Caki2 (cell line): ENCODE measurements at regions not wholly inside any gene's neighbourhood (a gene's known extent, or its start where the extent isn't known, plus 50 kb on each side); places are given as distances from the start of the nearest gene placed in this dataset.
A peak's percentile ranks its signal among the peaks of the same experiment; 100 is the strongest.
"Not testable (repeated sequence)": the region's sequence is repeated elsewhere in the genome, so short reads cannot be mapped to it uniquely, and the experiment has no call there.

Experiments
- DNase-seq: peaks from one replicate; pipeline ENCODE4 v3.0.0-alpha.2; 2015; ENCODE audit warnings: low read depth
- in situ Hi-C: cut with HindIII; loops from 2 replicates; pipeline ENCODE4 v1.10.0; 2016; ENCODE audit warnings: low sequenced_read_pairs, low pct_unique_long_range_greater_than_20kb, mixed read lengths

DNA sequence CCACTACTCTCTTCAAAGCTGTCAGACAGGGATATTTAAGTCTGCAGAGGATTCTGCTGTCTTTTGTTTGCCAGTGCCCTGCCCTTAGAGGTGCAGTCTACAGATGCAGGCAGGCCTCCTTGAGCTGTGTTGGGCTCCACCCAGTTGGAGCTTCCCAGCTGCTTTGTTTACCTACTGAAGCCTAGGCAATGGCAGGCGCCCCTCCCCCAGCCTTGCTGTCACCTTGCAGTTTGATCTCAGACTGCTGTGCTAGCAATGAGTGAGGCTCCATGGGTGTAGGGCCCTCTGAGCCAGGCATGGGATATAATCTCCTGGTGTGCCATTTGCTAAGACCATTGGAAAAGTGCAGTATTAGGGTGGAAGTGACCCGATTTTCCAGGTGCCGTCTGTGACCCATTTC, 151.3 kb upstream of the CCZ1B start:
- in situ Hi-C loops, DNase-seq: not testable (repeated sequence)

DNA sequence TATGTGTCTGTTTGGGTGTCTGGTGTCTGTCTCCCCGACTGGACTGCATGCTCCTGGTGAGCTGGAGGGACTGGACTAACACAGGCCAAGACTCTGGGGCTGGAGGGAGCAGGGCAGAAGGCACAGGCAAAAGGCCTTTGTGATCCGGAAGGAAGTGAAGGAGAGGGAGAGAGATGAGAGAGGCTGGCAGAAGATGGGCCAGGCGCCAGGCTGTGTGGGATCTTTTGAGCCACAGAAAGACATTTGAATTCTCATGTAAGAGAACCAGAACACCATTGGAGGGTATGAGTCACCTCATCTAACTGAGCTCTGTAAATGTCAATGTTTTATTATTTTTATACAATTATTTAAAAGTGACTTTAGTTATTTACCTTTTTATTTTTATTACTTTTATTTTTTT, 152.3 kb upstream of the CCZ1B start:
- DNase-seq, in situ Hi-C loops: not testable (repeated sequence)

DNA sequence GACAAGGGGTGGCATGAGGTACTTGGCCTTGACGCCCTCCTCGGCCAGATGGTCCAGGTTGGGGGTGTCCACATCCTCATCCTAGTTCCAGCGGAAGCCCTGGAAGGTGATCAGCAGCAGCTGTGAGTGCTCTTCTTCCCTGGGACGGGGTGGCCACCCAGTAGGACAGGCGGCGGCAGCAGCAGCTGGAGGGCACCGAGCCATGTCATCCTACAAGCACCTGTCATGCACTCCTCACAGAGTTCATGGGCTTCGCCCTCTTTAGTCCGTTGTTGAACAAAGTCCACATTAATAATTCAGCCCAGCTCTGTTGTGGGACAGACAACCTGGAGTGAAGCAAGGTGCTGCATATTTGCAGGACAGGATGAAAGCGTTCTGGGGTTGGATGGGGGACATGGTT, 153.4 kb upstream of the CCZ1B start:
- DNase-seq, in situ Hi-C loops: not testable (repeated sequence)

DNA sequence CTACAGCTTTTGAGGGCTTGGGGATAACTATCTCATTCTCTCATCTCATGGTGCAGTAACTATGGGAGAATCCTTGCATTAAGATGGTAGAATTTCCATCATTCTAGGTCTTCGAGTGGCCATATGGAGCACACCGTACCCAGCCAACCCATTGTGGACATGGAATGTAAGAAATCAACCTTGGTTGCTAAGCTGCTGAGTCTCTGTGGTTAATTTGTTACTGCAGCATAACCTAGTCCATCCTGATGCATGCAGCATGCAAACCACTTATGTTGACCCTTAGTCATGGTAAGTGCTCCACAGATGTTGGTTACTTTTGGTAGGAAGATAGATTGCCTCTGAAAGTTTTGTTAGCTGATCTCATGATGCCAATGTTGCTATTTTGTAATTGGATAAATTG, 156.3 kb upstream of the CCZ1B start:
- in situ Hi-C loops, DNase-seq: not testable (repeated sequence)

DNA sequence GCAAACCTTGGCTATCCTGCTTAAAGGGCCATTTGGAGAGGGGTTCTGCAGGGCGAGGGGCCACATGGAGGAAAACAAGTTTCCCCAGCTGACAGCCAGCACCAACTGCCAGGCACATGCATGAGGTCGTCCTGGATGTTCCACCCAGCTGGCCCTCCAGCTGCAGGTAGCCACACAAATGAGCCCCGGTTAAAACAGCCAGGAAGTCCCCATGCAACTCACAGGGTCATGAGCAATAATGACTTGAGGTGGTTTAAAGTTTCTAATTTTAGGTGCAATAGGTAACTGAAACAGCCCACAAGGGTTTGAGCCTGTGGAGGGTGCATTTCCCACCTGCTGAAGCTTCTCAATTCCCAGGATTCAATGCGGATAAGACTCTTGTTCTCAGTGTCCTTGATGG, 160.8 kb upstream of the CCZ1B start:
- in situ Hi-C loops, DNase-seq: not testable (repeated sequence)

DNA sequence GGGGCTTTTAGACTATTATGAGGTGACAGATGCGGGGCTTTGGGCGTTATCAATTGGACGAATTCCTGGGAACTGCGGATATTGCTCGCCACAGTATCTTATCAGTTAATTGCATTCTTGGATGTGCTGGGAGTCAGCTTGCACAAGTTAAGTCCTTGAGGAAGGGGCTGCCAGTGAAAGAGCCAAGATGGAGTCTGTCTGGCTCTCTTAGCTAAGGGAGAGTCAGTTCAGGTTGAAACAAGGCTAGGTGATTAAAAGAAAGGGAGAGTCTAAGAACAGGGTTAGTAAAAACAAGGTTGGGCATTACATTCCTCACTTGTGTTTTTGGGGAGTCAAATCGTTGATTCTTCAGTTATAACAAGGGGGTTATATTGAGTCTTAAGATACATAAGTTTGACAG, 162.5 kb upstream of the CCZ1B start:
- in situ Hi-C loops, DNase-seq: not testable (repeated sequence)

DNA sequence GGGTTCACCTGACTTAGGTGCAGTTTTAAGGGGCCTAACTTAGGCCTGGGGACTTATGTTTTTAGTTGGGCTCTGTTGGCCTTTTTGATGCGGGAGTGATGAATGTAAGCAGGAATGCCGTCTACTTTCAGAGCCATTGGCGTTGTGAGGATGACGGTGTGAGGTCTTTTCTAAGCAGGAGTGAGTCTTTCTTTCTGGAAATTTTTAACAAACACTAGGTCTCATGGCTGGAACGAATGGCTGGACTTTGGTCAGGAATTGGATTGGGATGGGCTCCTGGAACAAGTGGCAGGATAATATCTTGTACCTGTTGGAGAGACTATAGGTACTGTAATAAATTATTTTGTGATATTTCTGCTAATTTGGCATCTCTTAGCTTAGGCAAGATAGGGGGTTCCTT, 163.9 kb upstream of the CCZ1B start:
- DNase-seq, in situ Hi-C loops: not testable (repeated sequence)

DNA sequence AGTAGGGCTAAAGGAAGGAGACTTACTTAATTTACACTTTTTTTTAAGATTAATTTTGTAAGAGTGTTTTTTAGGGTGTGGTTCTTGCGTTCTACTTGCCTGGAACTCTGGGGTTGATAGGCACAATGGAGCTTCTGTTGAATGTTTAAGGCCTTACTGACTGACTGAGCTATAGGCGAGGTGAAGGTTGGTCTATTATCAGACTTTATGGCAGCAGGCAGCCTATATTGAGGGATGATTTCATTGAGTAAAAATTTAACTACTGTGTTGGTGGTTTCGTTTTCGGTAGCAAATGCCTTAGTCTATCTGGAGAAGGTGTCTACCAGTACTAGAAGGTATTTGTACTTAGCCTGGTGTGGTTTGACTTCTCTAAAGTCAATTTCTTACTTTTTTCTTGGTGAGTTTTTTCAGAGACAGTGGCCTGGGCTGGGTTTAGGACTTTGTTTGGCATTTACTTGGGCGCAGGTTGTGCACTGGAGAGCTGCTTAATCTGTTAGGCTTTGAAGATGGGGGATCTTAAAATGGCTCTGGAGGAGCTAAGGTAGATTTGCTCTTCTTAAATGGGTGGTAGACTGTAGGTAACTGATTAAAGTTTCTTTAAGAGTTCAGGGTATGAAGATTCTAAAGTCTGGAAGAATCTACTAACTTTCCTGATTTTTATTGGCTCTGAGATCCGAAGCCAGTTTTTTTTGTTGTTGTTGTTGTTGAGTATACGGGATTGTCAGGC, 164.5 kb upstream of the CCZ1B start:
- DNase-seq = peak; percentile 2
- in situ Hi-C loops = not testable (repeated sequence)

DNA sequence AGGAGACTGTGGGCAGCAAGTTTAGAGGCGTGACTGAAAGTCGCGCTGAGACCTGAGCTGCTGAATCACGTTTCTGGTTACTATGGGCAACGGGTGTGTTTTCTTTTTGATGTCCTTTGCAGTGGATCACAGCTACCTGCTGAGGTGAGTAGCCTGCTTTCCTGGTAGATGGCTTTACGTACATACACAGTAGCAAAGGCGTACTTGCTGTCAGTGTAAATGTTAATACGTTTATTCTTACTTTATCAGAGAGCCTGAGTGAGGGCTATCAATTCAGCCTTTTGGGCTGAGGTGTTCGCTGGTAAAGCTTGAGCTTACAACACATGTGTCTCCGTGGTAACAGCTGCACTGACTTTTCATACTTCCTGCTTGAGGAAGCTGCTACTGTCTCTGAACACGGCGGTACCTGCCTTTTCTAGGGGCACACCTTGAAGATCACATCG, 165.1 kb upstream of the CCZ1B start:
- DNase-seq = peak; percentile 48
- in situ Hi-C loops = not testable (repeated sequence)

DNA sequence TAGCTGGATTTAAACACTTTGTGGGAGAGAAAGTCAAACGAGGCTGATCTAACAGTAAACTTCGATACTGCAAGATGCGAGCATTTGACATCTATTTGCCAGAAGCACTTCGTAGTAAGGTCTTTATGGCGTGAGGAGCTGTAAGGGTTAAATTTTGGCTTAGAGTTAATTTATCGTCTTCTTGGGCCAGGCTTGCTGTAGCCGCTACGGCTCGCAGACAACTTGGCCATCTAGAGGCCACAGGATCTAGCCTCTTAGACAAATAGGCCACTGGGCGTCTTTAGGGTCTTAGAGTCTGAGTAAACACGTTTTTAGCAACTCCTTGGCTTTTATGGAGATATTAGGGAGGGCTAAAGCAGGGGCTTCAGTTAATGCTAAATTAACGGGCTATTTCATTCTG, 165.6 kb upstream of the CCZ1B start:
- in situ Hi-C loops, DNase-seq: not testable (repeated sequence)

DNA sequence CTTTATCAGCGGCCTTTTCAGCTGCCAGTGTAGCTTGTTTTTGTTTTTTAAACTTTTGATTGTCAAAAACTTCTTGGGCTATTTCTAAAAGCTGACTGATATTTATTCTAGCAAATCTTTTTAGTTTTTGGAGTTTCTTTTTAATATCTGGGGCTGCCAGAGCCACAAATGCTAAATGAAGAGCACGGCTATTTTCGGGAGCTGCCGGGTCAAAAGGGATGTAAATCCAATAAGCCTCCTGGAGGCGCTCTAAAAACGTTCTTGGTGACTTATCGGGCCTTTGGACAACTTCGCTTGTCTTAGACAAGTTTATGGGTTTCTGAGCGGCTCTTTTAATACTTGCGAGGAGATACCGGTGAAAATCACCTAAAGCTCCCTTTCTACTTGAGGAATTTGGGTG, 166.1 kb upstream of the CCZ1B start:
- in situ Hi-C loops, DNase-seq: not testable (repeated sequence)

DNA sequence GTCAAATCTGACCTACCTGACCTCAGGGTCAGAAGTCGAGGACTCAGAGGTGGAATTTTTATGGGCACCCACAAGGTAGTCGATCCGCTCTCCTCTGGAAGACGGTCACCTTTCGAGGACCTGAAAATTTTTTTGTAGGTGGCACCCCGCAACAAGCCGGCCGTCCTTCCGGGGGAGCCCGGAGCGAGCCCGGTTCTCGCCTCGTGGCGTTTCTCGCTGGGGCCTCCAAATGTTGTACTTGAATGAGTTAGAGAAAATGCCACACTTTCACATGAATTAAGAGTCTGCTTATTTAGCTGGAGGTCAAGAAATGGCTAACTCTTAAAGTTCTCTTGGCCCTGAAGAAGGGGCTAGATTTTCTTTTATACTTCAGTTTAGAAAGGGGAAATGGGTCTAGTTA, 169.0 kb upstream of the CCZ1B start:
- in situ Hi-C loops, DNase-seq: not testable (repeated sequence)

DNA sequence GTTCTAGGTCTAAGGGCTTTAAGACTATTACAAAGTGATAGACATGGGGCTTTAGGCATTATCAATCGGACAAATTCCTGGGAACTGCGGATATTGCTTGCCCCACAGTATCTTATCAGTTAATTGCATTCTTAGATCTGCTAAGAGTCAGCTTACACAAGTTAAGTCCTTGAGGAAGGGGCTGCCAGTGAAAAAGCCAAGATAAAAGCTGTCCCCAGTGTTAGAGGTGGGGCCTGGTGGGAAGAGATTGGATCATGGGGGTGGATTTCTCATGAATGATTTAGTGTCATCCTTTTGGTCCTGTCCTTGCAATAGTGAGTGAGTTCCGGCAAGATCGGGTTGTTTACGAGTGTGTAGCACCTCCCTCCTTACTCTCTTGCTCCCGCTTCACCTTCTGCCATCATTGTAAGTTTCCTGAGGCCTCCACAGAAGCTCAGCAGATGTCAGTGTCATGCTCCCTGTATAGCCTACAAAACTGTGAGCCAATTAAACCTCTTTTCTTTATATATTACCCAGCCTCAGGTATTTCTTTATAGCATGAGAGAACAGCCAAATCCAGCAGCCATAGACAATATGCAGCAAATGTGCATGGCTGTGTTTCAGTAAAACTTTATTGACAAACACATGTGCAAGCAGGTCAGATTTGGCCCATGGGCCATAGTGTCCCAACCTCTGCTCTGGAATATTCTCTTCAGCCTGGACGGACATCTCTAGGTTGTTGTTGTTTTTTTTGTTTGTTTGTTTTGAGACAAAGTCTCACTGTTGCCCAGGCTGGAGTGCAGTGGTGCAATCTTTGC, 169.6 kb upstream of the CCZ1B start:
- DNase-seq, in situ Hi-C loops: not testable (repeated sequence)

DNA sequence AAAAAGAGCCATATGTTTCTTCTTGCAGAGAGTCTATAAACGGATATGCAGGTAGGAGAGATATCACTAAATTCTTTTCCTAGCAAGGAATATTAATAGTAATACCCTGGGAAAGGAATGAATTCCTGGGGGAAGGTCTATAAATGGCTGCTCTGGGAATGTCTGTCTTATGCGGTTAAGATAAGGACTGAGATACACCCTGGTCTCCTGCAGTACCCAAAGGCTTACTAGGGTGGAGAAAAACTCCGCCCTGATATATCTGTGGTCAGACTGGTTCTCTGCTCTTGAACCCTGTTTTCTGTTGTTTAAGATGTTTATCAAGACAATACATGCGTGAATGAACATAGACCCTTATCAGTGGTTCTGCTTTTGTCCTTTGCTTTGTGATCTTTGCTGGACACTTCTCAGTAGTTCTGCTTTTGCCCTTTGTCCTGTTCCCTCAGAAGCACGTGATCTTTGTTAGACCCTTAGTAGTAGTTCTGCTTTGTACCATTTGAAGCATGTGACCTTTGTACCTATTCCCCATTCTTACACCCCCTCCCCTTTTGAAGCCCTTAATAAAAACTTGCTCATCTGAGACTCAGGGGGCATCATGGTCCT, 173.1 kb upstream of the CCZ1B start:
- DNase-seq, in situ Hi-C loops: not testable (repeated sequence)

DNA sequence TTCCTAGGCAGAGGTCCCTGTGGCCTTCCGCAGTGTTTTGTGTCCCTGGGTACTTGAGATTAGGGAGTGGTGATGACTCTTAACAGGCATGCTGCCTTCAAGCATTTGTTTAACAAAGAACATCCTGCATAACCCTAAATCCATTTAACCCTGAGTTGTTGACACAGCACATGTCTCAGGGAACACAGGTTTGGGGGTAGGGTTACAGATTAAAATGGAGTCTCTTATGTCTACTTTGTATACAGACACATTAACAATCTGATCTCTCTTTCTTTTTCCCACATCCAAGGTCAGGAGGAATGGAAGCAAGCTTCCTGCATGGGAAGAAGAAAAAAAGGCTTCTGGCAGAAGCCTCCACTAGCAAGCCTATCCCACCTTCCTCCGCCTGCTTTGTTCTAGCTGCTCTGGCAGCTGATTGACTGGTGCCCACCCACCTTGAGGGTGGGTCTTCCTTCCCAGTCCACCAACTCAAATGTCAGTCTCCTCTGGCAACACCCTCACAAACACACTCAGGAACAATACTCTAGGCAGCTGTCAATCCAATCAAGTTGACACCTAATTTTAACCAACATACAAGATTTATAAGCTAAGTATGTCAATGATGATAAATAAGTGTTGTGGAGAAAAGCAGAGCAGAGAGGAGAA, 176.5 kb upstream of the CCZ1B start:
- in situ Hi-C loops = no loop called here
- DNase-seq = no peak

DNA sequence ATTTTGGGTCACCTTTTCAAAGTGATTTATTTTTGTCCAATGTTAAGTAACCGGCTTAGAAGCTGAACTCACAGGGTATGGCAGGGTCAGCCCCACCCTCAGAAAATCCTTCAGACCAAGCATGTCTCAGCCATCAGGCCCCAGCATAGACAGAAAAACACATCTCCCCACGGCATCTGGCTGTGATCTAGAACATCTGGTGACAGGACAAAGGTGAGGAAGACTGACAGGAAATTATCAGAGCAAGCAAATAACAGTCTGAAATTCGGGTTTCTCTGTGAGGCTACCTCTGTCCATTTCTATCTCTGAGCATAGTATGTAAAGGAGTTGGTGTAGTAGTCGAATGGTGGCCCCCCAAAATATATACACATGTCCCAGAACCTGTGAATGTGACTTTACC, 177.0 kb upstream of the C1GALT1 start:
- DNase-seq = no peak
- in situ Hi-C loops = no loop called here

DNA sequence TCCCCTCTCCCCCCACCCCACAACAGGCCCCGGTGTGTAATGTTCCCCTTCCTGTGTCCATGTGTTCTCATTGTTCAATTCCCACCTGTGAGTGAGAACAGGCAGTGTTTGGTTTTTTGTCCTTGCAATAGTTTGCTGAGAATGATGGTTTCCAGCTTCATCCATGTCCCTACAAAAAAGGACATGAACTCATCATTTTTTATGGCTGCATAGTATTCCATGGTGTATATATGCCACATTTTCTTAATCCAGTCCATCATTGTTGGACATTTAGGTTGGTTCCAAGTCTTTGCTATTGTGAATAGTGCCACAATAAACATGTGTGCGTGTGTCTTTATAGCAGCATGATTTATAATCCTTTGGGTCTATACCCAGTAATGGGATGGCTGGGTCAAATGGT, 176.4 kb upstream of the C1GALT1 start:
- DNase-seq = not testable (repeated sequence)

DNA sequence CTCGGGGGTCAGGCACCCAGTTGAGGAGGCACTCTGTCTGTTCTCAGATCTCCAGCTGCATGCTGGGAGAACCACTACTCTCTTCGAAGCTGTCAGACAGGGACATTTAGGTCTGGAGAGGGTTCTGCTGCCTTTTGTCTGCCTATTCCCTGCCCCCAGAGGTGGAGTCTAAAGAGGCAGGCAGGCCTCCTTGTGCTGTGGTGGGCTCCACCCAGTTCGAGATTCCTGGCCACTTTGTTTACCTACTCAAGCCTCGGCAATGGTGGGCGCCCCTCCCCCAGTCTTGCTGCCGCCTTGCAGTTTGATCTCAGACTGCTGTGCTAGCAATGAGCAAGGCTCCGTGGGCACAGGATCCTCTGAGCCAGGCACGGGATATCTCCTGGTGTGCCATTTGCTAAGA, 171.1 kb upstream of the C1GALT1 start:
- DNase-seq, in situ Hi-C loops: not testable (repeated sequence)

More for the DNA sequence above, 176.4 kb upstream of the C1GALT1 start:
- in situ Hi-C loops = not testable (repeated sequence)
